AG04449 (cell line): ENCODE measurements at regions not wholly inside any gene's neighbourhood (a gene's known extent, or its start where the extent isn't known, plus 50 kb on each side); places are given as distances from the start of the nearest gene placed in this dataset.

Experiments
- CTCF ChIA-PET: fragments of 350-600 bp; formaldehyde crosslinking; extraction: SDS; loops from one replicate; lab custom pipeline; 2021; ENCODE audit warnings: antibody characterized with exemption; lab: Yijun Ruan, JAX
- POLR2A ChIA-PET: fragments of 400-600, 350-600 bp; formaldehyde crosslinking; extraction: SDS; loops from one replicate; lab custom pipeline; 2020; ENCODE audit warnings: antibody characterized with exemption, inconsistent platforms; lab: Yijun Ruan, JAX
- DNase-seq: peaks from one replicate; pipeline ENCODE4 v3.0.0-alpha.2; 2010; ENCODE audit warnings: low read depth, low spot score
- H3K4me3 ChIP-seq: 2 replicates; pipeline ENCODE4 v1.5.1; 2011; ENCODE audit warnings: low read depth, mild to moderate bottlenecking, control low read depth, low read length
- CTCF ChIP-seq: IDR thresholded peaks from one replicate; pipeline ENCODE4 v1.5.1; 2011; ENCODE audit warnings: mild to moderate bottlenecking, moderate library complexity, low read length, control low read depth, inconsistent platforms; ENCODE audit not compliant: insufficient read depth; ENCODE audit errors: missing control alignments

GRCh38 chr6:47402081-47402480, 75.5 kb upstream of the CD2AP start:
- no peak overlapping the region for H3K4me3 ChIP-seq
- DNase-seq, result no peak
- TF ChIP-seq CTCF, result no peak
- CTCF ChIA-PET, result no interaction called here
- POLR2A ChIA-PET, result no interaction called here

- ChIA-PET CTCF (no interaction called here), POLR2A (no interaction called here)
- no peak for DNase-seq
- TF ChIP-seq CTCF, result no peak
- no peak overlapping the region for H3K4me3 ChIP-seq
Observed at GRCh38 chr6:47403056-47403455, 74.5 kb upstream of the CD2AP start.

- ChIA-PET POLR2A (no interaction called here), CTCF (interaction anchor here (1.3 kb wide), 1 partner anchor 10 kb away, joined by 5 read pairs; no protein-coding TSS in a partner anchor)
- no peak for TF ChIP-seq CTCF
- H3K4me3 ChIP-seq, result no peak overlapping the region
- DNase-seq, result no peak
Observed at GRCh38 chr6:47403801-47404200, 73.8 kb upstream of the CD2AP start.

GRCh38 chr6:47404435-47404834, 73.2 kb upstream of the CD2AP start:
- POLR2A ChIA-PET, result no interaction called here
- DNase-seq, result no peak

GRCh38 chr6:47405273-47405672, 72.3 kb upstream of the CD2AP start:
- no peak overlapping the region for H3K4me3 ChIP-seq
- ChIA-PET POLR2A (no interaction called here), CTCF (interaction anchor here (1.3 kb wide), 1 partner anchor 9 kb away, joined by 5 read pairs; no protein-coding TSS in a partner anchor)
- no peak for DNase-seq
- TF ChIP-seq CTCF, result no peak

More at GRCh38 chr6:47404435-47404834, 73.2 kb upstream of the CD2AP start:
- CTCF ChIA-PET, result interaction anchor here (1.3 kb wide), 1 partner anchor 10 kb away, joined by 5 read pairs; no protein-coding TSS in a partner anchor
- H3K4me3 ChIP-seq, result no peak overlapping the region
- no peak for TF ChIP-seq CTCF

- H3K4me3 ChIP-seq, result no peak overlapping the region
- DNase-seq, result no peak
- no peak for TF ChIP-seq CTCF
- POLR2A ChIA-PET, result no interaction called here
- CTCF ChIA-PET, result interaction anchor here (1.3 to 1.6 kb wide), 2 partner anchors 310 to 373 kb away, joined by 3 to 11 read pairs; no protein-coding TSS in a partner anchor
Observed at GRCh38 chr6:47407300-47408281, 70.0 kb upstream of the CD2AP start.
